ENCODE measurements at regions not wholly inside any gene's neighbourhood (a gene's known extent, or its start where the extent isn't known, plus 50 kb on each side); places are given as distances from the start of the nearest gene placed in this dataset.
"Not testable (repeated sequence)": the region's sequence is repeated elsewhere in the genome, so short reads cannot be mapped to it uniquely, and the experiment has no call there.

DNA sequence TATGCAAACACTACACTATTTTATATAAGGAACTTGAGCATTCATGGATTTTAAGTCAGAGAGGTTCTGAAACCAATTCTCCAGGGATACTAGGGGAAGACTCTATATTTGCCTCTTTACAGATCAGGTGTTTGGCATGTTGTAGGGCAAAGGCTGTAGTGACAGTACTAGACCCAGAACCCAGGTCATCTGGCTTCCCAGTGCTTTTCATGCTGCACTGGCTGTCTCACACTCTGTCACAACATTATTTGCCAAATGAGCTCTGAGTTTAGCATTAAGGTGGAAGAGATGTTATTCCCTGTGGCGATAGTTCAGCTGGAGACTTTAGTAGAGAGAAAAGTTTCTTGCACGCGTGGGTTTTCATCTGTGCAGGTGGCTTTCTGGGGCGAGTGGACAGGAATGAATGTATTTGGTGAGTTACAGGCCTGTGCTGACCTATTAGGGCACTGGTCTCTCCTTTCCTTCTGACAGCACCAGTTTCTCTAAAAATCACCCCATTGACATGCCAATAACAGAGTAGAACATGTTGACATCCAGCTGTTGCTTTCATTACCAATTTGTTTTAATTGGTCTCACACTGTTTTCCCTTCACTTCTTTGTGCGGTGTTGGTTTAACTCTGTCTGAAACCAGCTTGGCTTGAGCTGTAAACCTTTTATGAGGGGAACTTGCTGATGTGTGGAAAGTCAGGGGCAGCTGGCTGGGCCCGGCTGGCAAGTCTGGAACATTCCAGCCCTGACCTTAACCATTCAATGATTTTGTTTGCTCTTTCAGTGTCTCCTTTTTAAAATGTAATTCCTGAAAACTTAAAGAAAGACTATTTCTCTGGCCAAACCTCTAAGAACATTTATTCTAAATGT is 643.0 kb upstream of the FAM98A start:
- no peak for DNase-seq

DNA sequence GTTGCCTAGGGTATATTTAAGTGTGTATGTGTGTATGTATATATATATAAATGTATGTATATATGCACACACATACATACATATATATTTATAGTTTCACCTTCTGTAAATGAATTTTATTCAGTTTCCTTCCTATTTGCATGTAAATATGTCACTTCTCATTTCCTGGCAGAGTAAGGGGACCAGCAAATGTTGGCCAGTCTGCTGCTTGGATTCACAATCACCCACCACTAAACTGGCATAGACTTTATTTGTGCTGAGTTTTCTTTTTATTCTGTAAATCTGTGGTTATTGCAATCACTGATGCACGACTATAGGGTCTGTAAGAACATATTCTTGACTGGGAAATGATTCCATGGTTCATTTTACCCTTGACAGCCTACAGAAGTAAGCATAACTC is 640.4 kb upstream of the FAM98A start:
- DNase-seq: no peak

DNA sequence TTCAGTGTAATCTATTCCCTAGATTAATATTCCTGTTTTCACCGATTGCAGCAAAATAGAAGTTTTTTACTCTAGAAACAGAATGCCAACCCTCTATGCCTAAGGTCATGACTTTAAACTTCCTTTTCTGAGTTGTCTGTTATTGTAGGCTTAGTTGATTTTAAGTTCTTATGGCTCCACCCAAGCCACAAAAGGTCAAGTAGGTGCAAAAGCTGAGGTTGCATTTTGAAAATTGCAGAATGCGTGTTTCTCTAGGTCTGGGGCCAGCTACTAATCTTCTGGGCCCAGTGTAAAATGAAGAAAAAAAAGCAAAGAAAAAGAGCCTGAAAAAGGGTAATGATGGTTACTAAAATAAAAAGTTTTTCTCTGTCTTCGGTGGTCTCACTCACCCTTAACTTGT is 635.7 kb upstream of the FAM98A start:
- no peak for DNase-seq

DNA sequence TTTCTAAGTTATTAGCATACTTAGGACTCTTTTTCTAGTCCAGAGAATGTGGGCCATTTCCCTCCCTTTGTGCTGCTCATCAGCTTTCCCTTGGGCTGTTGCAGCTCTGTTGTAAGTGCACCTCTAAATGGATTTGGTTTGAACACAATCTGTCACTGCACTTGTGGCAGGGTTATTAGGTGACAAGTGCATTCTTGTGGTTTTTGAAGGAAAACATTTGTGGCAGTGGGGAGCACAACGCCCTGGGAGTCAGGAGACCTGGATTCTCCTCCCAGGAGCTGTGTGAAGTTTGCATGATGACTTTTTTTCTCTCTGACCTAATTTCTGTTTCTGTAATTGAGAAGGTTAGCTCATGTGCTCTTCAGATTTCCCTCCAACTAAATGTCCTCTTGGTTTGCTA is 630.9 kb upstream of the FAM98A start:
- DNase-seq: no peak

DNA sequence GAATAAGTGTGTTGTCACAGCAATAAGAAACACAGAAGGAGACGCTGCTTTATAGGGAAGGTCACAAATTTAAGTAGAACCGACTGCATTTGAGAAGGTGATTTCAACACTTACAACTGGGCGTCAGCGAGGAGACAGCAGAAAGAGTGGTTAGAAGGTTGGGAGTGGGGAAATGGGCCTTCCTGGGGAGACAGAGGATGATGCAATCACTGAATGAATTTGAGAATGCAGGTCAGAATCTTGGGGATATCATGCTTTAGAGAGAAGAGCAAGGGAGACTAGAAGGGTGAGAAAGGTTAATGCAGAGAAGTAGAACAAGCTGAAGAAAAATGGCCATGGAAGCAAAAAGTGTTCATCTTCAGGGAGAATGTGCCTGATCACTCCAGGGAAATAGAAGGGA is 616.1 kb upstream of the FAM98A start:
- DNase-seq: no peak

DNA sequence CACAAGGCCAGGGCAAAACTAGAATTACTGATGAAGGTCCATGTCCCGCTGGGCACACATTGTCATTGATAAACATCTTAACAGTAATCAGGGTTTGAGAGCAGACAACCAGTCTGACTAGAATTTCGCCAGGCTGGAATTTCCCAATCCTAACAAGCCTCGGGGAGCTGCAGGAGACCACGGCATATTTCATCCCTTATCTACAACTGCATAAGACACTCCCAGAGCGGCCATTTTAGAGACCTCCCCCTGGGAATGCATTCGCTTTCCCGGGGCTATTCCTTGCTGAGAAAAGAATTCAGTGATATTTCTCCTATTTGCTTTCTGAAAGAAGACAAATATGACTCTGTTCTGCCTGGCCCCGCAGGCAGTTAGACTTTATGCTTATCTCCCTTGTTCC is 611.3 kb upstream of the FAM98A start:
- not testable (repeated sequence) for DNase-seq

DNA sequence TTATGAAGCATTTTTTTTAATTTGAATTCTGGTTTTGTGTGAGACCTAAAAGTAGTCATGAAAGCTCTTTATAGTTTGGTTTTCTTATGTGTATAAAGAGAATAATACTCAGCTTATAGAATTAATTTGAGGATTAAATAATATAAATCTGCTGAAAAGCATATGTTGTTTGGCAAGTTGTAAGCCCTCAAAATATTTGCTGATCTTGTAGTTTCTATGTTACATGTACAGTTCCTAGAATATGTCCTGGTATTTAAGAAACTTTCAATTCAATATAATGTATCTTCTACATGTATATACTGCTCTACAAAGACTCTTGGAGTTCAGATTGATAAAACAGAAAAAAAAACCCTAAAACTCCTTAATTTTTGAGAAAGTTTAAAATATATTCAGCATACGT is 605.5 kb upstream of the FAM98A start:
- no peak for DNase-seq

DNA sequence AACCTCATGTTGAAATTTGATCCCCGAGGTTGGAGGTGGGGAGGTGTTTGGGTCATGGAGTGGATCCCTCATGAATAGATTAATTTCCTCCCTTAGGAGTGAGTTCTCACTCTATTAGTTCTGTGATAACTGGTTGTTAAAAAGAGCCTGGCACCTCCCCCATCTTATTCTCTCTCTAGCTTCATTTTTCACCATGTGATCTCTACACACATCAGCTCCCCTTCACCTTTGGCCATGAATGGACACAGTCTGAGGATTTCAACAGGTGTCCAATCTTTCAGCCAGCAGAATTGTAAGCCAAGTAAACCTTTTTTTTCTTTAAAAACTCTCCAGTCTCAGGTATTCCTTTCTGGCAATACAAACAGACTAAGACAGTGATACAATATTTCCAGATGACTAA is 602.0 kb upstream of the FAM98A start:
- no peak for DNase-seq

DNA sequence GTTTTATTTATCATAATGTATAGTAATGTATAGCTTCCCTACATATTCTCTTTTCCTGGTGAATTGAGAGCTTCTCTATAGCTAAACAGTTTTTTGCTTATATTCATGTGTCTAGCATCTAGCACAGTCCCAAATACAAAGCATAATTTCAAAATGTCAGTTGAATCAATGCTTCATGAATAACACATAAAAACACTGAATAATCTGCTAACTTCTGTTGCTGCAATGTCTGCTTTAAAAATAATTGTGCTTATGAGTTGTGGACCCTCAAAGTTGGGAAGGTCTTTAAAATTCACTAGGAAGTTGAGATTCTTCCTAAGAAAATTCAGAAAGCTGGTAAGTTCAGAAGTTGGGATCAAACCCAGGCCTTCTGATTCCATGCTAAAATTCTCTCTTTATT is 600.9 kb upstream of the FAM98A start:
- DNase-seq: no peak

DNA sequence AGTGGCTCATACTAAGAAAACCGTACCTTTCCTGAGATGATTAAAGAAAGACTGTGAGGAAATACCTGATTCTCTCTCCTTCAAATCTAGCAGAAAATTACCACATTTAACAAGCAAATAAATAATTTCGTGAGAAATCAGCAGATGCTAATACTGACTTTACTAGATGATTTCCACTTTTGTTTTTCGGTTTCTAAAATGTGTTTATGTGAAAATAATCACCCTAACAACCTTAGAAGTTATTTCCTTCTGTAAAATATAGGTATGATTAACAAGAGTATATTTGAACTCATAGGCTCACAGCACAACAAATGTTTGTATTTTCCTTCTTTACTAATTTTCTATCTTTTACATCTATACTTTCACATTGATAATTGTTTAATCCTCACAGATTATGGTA is 594.1 kb upstream of the FAM98A start:
- DNase-seq: no peak

DNA sequence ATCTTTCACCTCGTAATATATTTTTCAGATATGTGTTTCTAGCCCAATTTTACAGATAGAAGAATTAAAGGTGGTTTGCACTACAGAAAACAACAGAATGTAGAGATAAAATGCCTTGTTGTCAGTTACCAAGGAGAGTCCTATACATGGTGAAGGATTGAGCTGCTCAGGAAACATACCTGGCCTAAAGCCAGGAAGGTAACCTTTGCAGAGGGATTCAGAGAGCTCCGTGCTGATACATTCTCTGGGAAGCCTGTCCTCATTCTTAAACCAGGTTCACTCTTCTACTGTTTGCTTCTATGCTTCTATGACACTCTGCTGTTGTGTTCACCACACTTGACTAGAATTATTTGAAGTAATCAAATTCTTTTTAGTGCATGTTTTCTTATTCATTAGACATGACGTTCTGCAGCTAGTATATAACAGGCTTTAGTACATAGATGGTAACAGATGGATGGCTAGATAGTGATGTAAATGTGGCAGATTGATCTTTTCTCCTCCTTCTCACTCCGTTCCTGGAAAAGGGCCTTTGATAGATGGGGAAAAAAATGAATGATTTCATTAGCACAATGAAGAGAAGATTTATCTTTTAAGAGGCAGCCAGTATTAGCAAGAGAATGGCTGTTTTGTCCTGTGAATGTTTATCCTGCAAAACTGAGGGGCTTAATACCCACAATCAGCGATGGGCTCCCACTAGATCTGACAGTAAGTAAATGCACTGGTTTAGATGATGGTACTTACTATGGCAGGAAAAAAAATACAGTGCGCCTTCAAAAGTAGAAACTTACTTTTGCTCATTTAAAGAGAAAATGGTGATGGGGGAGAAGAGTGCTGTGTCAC is 589.6 kb upstream of the FAM98A start:
- DNase-seq: no peak

DNA sequence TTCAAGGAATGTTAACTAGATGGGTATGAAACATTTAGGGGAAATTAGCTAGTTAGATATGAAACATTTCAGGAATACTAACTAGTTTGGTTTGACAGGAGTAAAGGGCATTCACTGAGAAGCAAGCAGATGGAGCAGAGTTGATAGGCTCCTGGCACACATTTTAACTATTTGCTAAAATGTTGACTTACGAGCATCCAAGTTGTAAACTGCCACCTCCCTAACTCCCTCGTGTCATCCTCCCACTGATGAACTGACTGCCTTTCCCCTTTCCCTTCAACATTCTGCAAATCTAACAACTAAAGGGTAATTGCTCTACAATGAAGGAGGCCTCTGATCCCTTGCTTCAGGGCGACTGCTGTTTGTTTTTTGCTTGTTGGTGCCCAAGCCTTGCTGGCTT is 580.4 kb upstream of the FAM98A start:
- DNase-seq: no peak

DNA sequence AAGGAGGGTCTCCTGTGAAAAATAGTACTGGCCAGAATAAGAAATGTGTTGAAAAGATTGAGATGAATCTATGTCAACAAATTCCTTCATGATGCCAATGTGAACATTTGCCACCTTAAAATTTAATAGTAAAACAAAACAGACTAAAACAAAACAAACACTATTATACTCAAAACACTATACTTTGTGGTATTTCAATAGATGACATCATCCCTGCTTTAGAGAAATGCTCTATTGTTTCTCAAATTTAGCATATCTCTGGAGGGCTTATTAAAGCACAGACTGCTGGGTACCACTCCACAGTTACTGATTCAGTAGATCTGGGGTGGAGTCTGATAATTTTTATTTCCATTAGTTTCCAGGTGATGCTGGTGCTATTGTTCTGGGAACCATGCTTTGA is 579.4 kb upstream of the FAM98A start:
- no peak for DNase-seq

DNA sequence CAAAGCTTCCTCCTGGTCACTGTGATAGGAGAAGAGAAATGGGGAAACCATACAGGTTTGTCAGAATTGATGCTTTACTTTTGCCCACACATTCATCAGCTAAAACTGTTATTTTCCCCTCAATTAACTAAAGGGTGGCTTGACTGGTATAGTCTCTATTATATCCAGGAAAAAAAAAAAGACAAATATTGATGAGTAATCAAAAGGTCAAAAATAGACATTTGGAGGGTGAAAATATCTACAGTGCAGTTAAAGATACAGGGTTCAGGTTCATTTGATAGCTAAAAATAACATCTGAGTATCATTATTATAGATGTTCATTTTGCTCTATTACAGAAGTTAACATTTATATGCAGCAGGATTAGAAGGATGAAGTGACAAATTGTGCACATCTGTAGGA is 577.6 kb upstream of the FAM98A start:
- DNase-seq: no peak

DNA sequence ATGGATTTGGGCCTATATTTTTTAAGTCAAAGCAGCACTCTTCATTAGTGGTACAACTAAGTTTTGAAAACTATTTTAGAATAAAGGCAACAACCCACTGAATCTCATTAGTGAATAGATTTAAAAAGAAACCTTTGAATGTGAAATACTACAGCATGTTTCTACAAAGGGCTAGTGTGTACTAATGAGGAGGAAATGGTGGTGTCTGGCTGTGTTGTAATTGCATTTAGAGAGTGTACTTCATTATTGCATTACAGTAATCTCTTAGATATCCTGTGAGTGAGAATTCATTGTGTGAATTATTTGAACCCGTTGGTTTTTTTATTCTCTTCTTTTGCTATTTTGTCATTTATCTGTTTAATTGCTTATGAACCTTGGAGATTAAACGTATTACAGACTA is 575.4 kb upstream of the FAM98A start:
- DNase-seq: no peak

DNA sequence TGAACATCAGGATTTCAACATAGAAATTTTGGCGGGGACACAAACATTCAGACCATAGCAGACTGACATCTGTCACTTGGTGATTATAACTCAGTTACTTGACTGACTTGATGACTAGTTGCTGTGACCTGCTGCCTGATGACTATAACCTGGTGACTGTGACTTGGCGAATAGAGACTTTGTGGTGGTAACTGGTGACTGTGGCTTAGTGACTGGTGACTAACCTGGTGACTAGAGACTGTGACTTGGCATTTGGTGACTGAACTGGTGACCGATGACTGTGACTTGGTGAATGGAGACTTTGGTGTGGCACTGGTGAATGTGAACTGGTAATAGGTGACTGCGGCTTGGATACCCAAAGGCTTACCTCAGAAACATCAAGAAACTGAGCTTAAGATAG is 563.1 kb upstream of the FAM98A start:
- DNase-seq: no peak

DNA sequence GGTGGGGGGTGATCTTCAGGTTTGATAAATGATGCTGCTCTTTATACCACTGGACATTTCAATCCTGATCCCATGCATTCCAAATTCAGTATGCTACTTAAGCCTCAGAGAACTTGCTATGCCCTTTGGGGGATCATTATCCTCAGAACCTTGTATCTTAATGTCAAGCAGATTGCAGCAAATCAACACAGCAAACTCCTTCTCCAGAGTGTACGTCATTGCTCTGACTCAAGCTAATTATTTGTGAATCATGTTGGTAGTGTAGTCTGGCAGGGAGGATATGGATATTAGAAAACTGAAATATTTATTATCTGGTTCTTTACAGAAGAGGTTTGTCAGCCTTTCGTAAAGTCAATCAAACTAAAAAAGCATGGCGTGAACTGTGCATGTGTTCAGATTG is 562.5 kb upstream of the FAM98A start:
- no peak for DNase-seq

DNA sequence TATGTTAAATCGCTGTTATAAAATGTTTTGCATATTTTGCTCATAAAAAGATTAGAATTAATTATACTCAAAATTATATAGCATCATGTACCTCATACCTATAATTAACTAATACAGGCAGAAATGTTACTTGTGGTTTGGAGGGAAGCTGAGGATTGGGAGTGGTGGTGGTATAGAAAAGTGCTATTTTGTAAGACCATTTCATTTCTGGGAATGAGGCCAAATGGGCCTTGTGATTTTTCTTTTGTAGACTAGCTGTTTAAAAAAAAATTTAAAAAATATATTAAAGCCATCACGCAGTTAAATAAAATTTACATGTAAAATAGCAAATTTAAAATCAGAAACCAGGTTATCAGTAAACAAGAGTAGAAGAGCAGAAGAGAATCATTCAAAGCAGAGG is 560.8 kb upstream of the FAM98A start:
- no peak for DNase-seq

DNA sequence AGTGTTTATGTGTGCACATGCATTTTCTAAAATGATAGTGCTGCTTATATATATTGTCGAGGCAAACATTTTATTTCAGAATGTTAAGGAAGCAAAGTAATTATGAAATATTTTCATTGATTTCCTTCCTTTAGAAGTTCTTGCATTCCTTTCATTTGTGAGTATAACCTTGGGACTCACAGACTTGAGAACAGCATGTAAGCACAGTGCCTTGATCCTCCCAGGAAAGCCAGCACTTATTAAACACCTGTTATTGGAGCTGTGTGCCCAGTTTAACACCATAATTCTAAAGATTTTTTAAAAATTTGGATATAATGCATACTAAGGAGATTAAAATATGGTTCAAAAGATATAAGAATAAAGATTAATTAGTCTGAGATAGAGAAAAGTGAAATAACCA is 554.4 kb upstream of the FAM98A start:
- DNase-seq: no peak

DNA sequence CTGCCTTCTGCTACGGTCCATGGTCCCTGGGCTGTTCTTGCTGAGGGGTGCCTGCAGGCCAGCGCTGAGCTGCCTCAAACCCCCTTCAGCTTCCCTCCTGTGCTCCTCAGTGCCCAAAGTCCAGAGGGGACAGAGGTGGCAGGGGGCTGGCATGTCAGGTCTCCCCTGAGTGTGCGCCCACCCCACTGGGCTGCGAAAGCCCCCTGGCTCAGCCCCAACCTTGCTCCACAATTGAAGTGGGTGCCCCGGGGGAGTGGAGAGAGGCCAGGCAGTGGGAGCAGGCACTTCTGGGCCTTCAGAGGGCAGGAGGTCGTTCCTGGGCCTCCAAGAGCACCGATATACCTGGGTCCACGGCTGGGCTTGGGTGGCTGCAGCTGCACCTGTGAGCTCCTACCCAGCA is 548.7 kb upstream of the FAM98A start:
- DNase-seq: no peak

DNA sequence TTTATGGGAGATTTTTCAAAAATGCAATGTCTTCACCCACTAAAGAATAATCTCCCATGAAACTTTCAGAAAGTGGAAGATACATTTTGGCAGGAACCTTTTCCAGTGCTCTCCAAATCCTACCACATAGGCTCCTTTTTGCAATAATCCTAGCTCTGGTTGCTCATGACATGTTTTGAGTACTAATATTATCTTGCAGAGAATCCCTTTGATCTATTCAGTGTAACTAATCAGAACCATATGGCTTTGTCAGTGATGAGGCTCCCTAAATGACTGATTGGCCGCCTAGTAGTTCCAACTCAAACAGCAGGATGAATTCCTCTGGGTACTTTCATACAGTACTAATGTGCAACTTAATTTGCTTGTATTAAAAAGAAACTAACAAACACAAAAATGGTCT is 544.0 kb upstream of the FAM98A start:
- no peak for DNase-seq

DNA sequence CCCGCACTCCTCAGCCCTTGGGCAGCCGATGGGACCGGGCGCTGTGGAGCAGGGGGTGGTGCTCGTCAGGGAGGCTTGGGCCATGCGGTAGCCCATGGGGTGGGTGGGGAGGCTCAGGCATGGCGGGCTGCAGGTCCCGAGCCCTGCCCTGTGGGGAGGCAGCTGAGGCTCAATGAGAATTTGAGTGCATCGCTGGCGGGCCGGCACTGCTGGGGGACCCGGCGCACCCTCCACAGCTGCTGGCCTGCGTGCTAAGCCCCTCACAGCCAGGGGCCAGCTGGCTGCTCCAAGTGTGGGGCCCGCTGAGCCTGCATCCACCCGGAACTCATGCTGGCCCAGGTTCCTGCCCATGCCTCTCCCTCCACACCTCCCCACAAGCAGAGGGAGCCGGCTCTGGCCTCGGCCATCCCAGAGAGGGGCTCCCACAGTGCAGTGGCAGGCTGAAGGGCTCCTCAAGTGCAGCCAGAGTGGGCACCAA is 543.5 kb upstream of the FAM98A start:
- not testable (repeated sequence) for DNase-seq

DNA sequence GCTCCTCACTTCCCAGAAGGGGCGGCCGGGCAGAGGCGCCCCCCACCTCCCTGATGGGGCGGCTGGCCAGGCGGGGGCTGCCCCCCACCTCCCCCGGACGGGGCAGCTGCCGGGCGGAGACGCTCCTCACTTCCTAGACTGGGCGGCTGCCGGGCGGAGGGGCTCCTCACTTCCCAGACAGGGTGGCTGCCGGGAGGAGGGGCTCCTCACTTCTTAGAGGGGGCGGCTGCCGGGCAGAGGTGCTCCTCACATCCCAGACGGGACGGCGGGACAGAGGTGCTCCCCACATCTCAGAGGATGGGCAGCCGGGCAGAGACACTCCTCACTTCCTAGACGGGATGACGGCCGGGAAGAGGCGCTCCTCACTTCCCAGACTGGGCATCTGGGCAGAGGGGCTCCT is 534.0 kb upstream of the FAM98A start:
- DNase-seq: not testable (repeated sequence)

DNA sequence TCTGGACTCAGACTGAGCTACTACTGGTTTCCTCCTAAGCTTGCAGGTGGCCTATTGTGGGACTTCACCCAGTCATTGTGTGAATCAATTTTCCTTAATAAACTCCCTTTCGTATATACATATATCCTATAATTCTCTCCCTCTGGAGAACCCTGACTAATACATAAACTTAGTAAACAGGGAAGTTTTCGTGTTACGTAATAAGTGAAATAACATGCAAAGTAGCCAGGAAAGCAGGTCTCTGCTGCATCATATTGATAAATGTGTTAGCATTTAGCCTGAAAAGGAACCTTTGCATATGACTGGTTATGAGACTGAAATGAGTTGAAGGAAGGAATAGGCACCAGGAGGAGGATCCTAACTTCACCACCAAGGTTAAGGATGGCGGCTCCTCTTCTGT is 527.2 kb upstream of the FAM98A start:
- DNase-seq: no peak

Data from activated CD4-positive, CD25-positive, alpha-beta regulatory T cell treated with anti-CD3 and anti-CD28 coated beads, Interleukin-2, amount 50 U/mL, for 72 hours (primary cell).